HL-60 (cell line): ENCODE measurements at regions not wholly inside any gene's neighbourhood (a gene's known extent, or its start where the extent isn't known, plus 50 kb on each side); places are given as distances from the start of the nearest gene placed in this dataset.

Experiments used
- CTCF ChIP-seq: IDR thresholded peaks from one replicate; pipeline ENCODE4 v1.5.1; 2011; ENCODE audit warnings: low read length, control low read depth, inconsistent platforms; ENCODE audit not compliant: insufficient read depth
- GABPA ChIP-seq: IDR thresholded peaks from 2 replicates; pipeline ENCODE4 v1.6.1; 2012; ENCODE audit warnings: low read depth
- POLR2AphosphoS5 ChIP-seq: IDR thresholded peaks from 2 replicates; pipeline ENCODE4 v1.6.1; 2012; ENCODE audit warnings: low read depth

GRCh38 chr10:42960491-42960990 lies 116.3 kb upstream of the RET start:
- TF ChIP-seq CTCF: no peak
- no peak for TF ChIP-seq POLR2AphosphoS5
- no peak for TF ChIP-seq GABPA
